K562 (cell line): ENCODE measurements at regions not wholly inside any gene's neighbourhood (a gene's known extent, or its start where the extent isn't known, plus 50 kb on each side); places are given as distances from the start of the nearest gene placed in this dataset.

ENCODE experiments used
- BMI1 ChIP-seq: fragments of 150-350 bp; IDR thresholded peaks from 2 replicates; pipeline ENCODE4 v1.6.1; 2014; ENCODE audit warnings: low read length
- CCNT2 ChIP-seq: IDR thresholded peaks from 2 replicates; pipeline ENCODE4 v1.6.1; 2011; ENCODE audit warnings: borderline replicate concordance, low read depth, mild to moderate bottlenecking, moderate library complexity, mixed read lengths, low read length; ENCODE audit not compliant: insufficient read length; ENCODE audit errors: extremely low read depth
- HDAC1 ChIP-seq, 2 experiments: fragments of 450-650 bp; IDR thresholded peaks; 2 replicates each; pipeline ENCODE4 v1.6.1; 2016 to 2017; ENCODE audit warnings: inconsistent platforms in 1 of 2, mild to moderate bottlenecking in 1 of 2, moderate library complexity in 1 of 2
- HDGF ChIP-seq: fragments of 450-650 bp; IDR thresholded peaks from 2 replicates; pipeline ENCODE4 v1.6.1; 2016
- NCOA2 ChIP-seq, 2 experiments: fragments of 450-650 bp; IDR thresholded peaks; 2 replicates each; pipeline ENCODE4 v1.6.1; 2018; ENCODE audit warnings: mild to moderate bottlenecking in 2 of 2, moderate library complexity in 1 of 2; ENCODE audit not compliant: partially characterized antibody in 2 of 2
- RB1 ChIP-seq: fragments of 450-650 bp; IDR thresholded peaks from 2 replicates; pipeline ENCODE4 v1.6.1; 2017; ENCODE audit warnings: low read depth, mild to moderate bottlenecking
- TCF7 ChIP-seq: sonication (generic); IDR thresholded peaks from 2 replicates; pipeline ENCODE4 v1.6.1; 2016; ENCODE audit warnings: antibody characterized with exemption, borderline replicate concordance
- ZBTB9 ChIP-seq: fragments of 450-650 bp; formaldehyde crosslinking; IDR thresholded peaks from 2 replicates; pipeline ENCODE4 v1.4.0; 2020; ENCODE audit warnings: mild to moderate bottlenecking, moderate library complexity
- ZNF217 ChIP-seq: sonication (generic); formaldehyde crosslinking; IDR thresholded peaks from 2 replicates; pipeline ENCODE4 v1.8.0; 2022; ENCODE audit warnings: mild to moderate bottlenecking, missing genetic modification reagents
- ZNF347 ChIP-seq: fragments of 450-650 bp; formaldehyde crosslinking; IDR thresholded peaks from 2 replicates; pipeline ENCODE4 v1.4.0; 2020; ENCODE audit warnings: low read depth, mild to moderate bottlenecking, moderate library complexity
- TF ChIP-seq, protein P1 (sequence below), 2 experiments: fragments of 450-650 bp; IDR thresholded peaks; 2 replicates each; pipeline ENCODE4 v1.6.1; 2016; ENCODE audit warnings: mild to moderate bottlenecking in 2 of 2, borderline replicate concordance in 1 of 2, low read depth in 1 of 2, moderate library complexity in 1 of 2

DNA sequence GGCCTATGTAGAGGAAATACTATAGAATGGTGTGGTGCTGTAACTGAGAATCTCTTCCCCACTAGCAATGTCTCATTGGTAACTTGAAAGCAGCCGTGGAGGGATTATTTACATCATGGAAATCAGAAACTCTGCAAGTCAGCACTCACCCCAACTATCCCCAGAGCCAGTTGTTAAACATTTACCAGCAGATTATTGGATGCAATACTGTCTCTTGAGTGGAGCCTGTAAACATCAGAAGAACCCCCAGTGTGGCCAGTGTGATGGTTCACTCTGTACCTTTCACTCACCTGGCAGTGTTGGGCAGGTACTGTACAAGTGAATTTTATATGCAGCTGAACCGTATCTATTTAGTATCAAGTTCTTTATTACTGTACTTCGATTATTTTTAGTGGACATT lies 299.8 kb upstream of the SALL1 start (continued):
- TF ChIP-seq, protein P1, sequence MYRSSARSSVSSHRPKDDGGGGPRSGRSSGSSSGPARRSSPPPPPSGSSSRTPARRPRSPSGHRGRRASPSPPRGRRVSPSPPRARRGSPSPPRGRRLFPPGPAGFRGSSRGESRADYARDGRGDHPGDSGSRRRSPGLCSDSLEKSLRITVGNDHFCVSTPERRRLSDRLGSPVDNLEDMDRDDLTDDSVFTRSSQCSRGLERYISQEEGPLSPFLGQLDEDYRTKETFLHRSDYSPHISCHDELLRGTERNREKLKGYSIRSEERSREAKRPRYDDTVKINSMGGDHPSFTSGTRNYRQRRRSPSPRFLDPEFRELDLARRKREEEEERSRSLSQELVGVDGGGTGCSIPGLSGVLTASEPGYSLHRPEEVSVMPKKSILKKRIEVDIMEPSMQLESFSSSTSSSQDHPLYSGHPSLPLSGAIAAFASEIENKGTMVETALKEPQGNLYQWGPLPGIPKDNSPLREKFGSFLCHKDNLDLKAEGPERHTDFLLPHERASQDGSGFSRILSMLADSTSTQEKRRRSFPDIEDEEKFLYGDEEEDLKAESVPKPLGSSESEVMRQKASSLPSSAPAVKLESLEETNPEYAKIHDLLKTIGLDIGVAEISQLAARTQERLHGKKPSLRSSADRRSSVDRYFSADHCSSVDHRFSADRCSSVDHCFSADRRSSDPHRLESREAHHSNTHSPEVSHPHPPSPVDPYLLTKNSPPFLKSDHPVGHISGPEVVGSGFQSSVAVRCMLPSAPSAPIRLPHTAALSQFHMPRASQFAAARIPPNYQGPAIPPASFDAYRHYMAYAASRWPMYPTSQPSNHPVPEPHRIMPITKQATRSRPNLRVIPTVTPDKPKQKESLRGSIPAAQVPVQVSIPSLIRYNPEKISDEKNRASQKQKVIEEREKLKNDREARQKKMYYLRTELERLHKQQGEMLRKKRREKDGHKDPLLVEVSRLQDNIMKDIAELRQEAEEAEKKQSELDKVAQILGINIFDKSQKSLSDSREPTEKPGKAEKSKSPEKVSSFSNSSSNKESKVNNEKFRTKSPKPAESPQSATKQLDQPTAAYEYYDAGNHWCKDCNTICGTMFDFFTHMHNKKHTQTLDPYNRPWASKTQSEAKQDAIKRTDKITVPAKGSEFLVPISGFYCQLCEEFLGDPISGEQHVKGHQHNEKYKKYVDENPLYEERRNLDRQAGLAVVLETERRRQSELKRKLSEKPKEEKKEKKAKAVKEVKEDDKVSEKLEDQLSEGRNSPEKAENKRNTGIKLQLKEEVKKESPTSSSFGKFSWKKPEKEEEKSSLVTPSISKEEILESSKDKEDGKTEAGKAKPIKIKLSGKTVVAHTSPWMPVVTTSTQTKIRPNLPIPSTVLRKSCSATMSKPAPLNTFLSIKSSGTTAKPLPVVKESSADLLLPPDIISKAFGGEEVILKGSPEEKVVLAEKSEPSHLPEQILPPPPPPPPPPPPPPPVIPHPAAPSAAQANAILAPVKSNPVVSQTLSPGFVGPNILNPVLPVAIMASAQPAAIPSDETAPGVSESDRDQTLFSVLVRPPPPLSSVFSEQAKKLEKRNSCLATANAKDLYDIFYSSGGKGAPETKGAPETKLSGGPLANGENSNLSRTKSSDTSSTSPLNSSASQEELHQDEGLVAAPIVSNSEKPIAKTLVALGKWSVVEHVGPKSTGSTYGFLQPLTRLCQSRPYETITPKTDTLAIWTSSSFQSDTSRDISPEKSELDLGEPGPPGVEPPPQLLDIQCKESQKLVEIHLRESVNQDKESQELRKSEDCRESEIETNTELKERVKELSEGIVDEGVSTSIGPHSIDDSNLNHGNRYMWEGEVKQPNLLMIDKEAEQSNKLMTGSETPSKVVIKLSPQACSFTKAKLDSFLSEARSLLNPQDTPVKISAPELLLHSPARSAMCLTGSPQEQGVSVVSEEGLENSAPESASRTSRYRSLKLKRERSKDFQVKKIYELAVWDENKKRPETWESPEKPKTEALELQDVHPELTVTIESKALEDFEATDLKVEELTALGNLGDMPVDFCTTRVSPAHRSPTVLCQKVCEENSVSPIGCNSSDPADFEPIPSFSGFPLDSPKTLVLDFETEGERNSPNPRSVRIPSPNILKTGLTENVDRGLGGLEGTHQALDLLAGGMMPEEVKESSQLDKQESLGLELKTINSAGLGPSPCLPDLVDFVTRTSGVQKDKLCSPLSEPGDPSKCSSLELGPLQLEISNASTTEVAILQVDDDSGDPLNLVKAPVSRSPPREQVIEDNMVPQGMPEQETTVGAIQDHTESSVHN (IDR thresholded peaks at IDR 0.05; ENCODE audit: borderline replicate concordance in 1 of 2, low read depth in 1 of 2): no peak
- TF ChIP-seq TCF7 (no peak), ZBTB9 (CRISPR knock-in tag) (no peak), NCOA2 (IDR thresholded peaks at IDR 0.05; ENCODE audit: partially characterized antibody in 2 of 2) (no peak), HDGF (no peak), BMI1 (no peak), RB1 (no peak), CCNT2 (no peak), ZNF347 (no peak), HDAC1 (IDR thresholded peaks at IDR 0.05) (no peak), ZNF217 (no peak)
